CD14-positive monocyte (primary cell): ENCODE measurements at regions not wholly inside any gene's neighbourhood (a gene's known extent, or its start where the extent isn't known, plus 50 kb on each side); places are given as distances from the start of the nearest gene placed in this dataset.

Source experiments
- DNase-seq, 3 donors: peaks; one replicate each; pipeline ENCODE4 v3.0.0-alpha.2; 2011 to 2022
- H2AFZ ChIP-seq: 2 replicates; pipeline ENCODE4 v1.6.0; 2012; ENCODE audit warnings: mild to moderate bottlenecking, low read depth, low read length, inconsistent platforms; ENCODE audit not compliant: insufficient read depth, poor library complexity, severe bottlenecking
- H3K27ac ChIP-seq, 2 donors: 1 replicate in 1 of 2; 2 replicates in 1 of 2; pipeline ENCODE4 v1.5.1; 2012 to 2013; ENCODE audit warnings: low read length in 2 of 2, control low read depth in 1 of 2, inconsistent platforms in 1 of 2, low read depth in 1 of 2, mild to moderate bottlenecking in 1 of 2
- H3K27me3 ChIP-seq, 2 donors: one replicate each; pipeline versions ENCODE4 v1.6.0 to v1.6.1; 2011 to 2013; ENCODE audit warnings: low read length in 2 of 2; ENCODE audit not compliant: control insufficient read depth in 2 of 2, insufficient read depth in 2 of 2
- H3K36me3 ChIP-seq, 2 donors: replicated peaks in 1 of 2; 1 replicate in 1 of 2; 2 replicates in 1 of 2; pipeline versions ENCODE4 v1.5.1 to v1.6.1; 2012 to 2013; ENCODE audit warnings: low read length in 2 of 2, control low read depth in 1 of 2, inconsistent platforms in 1 of 2, mild to moderate bottlenecking in 1 of 2; ENCODE audit not compliant: insufficient read depth in 2 of 2, control insufficient read depth in 1 of 2
- H3K4me1 ChIP-seq, 2 donors: 1 replicate in 1 of 2; 2 replicates in 1 of 2; pipeline versions ENCODE4 v1.5.1 to v1.6.1; 2012 to 2013; ENCODE audit warnings: low read length in 2 of 2, control low read depth in 1 of 2, inconsistent platforms in 1 of 2, mild to moderate bottlenecking in 1 of 2, moderate library complexity in 1 of 2; ENCODE audit not compliant: insufficient read depth in 2 of 2, control insufficient read depth in 1 of 2
- H3K4me2 ChIP-seq: replicated peaks from 2 replicates; pipeline ENCODE3; 2012; ENCODE audit warnings: low read length, moderate library complexity, mild to moderate bottlenecking; ENCODE audit not compliant: poor library complexity, severe bottlenecking; ENCODE audit errors: extremely low read depth
- H3K4me3 ChIP-seq, 3 experiments: fragments of 200-600 bp in 1 of 3; sonication (generic) in 1 of 3; replicated peaks in 1 of 3; 1 replicate in 2 of 3; 2 replicates in 1 of 3; pipeline ENCODE4 v1.5.1; 2011 to 2013; ENCODE audit warnings: low read length in 3 of 3, mild to moderate bottlenecking in 3 of 3, control low read depth in 2 of 3, low read depth in 2 of 3, inconsistent platforms in 1 of 3, moderate library complexity in 1 of 3
- H3K79me2 ChIP-seq: 2 replicates; pipeline ENCODE4 v1.6.0; 2012; ENCODE audit warnings: mild to moderate bottlenecking, control low read depth, inconsistent platforms, low read length, moderate library complexity; ENCODE audit not compliant: insufficient read depth
- H3K9ac ChIP-seq: 2 replicates; pipeline ENCODE4 v1.6.0; 2017; ENCODE audit warnings: low read length, mild to moderate bottlenecking; ENCODE audit not compliant: insufficient read depth, poor library complexity, severe bottlenecking
- H3K9me3 ChIP-seq, 2 donors: replicated peaks in 1 of 2; 1 replicate in 1 of 2; 2 replicates in 1 of 2; pipeline versions ENCODE4 v1.5.1 to v1.6.1; 2012 to 2013; ENCODE audit warnings: low read length in 2 of 2, control low read depth in 1 of 2; ENCODE audit not compliant: control insufficient read depth in 1 of 2, insufficient read depth in 1 of 2
- H4K20me1 ChIP-seq: 2 replicates; pipeline ENCODE4 v1.6.0; 2012; ENCODE audit warnings: mild to moderate bottlenecking, low read length, control low read depth, moderate library complexity; ENCODE audit not compliant: insufficient read depth
- H3K27ac Mint-ChIP-seq, 7 donors: one replicate each; pipeline ENCODE4 v1.8.0; 2020; ENCODE audit warnings: mild to moderate bottlenecking in 7 of 7, mixed read lengths in 7 of 7, moderate library complexity in 6 of 7, inconsistent platforms in 2 of 7
- H3K27me3 Mint-ChIP-seq, 3 donors: one replicate each; pipeline ENCODE4 v1.8.0; 2021 to 2022; ENCODE audit warnings: low read depth in 3 of 3, mild to moderate bottlenecking in 3 of 3, mixed read lengths in 3 of 3, moderate library complexity in 3 of 3, inconsistent platforms in 1 of 3
- H3K36me3 Mint-ChIP-seq, 2 donors: one replicate each; pipeline ENCODE4 v1.8.0; 2020; ENCODE audit warnings: mixed read lengths in 2 of 2, inconsistent platforms in 1 of 2, mild to moderate bottlenecking in 1 of 2
- H3K4me1 Mint-ChIP-seq: one replicate; pipeline ENCODE4 v1.8.0; 2020; ENCODE audit warnings: mild to moderate bottlenecking, mixed read lengths
- H3K4me3 Mint-ChIP-seq, 2 donors: one replicate each; pipeline ENCODE4 v1.8.0; 2020; ENCODE audit warnings: mild to moderate bottlenecking in 2 of 2, mixed read lengths in 2 of 2, moderate library complexity in 1 of 2
- H3K9me3 Mint-ChIP-seq, 7 donors: one replicate each; pipeline ENCODE4 v1.8.0; 2020 to 2022; ENCODE audit warnings: mixed read lengths in 7 of 7, mild to moderate bottlenecking in 6 of 7, moderate library complexity in 6 of 7, inconsistent platforms in 2 of 7
- WGBS: methylation state at CpG from one replicate; pipeline ENCODE4 v1.1.5; 2013; ENCODE audit warnings: missing lambda C conversion rate; ENCODE audit not compliant: insufficient coverage; 5-methylcytosine and 5-hydroxymethylcytosine counted together
- intact Hi-C, 2 donors: fragments of 100-400 bp; cut with micrococcal nuclease; formaldehyde crosslinking; loops; one replicate each; pipeline versions ENCODE4 v1.15.0 to v1.15.1; 2023
- TF ChIP-seq, protein P1 (sequence below): fragments of 200-600 bp; IDR thresholded peaks from one replicate; pipeline ENCODE4 v1.8.0; 2022; ENCODE audit warnings: antibody characterized with exemption, mild to moderate bottlenecking

DNA sequence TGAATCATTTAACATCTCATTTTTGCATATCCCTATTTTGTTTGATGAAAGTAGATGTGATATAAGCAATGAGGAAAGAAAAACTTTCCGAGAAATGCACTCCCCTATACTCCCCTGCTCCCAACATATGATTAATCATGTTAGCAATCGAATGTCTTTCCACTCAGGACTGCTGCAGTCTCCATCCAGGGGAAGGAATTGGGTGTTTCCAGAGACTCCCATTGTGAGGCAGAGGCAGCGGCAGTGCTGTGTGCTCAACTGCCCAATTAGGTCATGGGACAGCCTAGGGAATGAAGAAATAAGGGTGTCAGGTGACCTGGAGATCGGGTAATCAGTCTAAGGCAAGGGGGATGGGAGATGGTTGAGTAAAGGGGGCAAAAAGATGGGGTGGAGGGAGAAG, 268.6 kb upstream of the MEIS2 start:
- Histone ChIP-seq H3K9ac (no peak overlapping the region), H3K27me3 (no peaks in the 10 kb centered on the region), H4K20me1 (no peaks in the 10 kb centered on the region), H3K36me3 (no peaks in the 10 kb centered on the region), H3K4me3 (no peak overlapping the region), H2AFZ (no peak overlapping the region), H3K9me3 (peaks cover 7 to 12% of the 10 kb centered on the region in 2 donors), H3K79me2 (no peaks in the 10 kb centered on the region), H3K4me2 (no peak overlapping the region), H3K27ac (no peak overlapping the region), H3K4me1 (no peaks in the 10 kb centered on the region)
- TF ChIP-seq, protein P1, sequence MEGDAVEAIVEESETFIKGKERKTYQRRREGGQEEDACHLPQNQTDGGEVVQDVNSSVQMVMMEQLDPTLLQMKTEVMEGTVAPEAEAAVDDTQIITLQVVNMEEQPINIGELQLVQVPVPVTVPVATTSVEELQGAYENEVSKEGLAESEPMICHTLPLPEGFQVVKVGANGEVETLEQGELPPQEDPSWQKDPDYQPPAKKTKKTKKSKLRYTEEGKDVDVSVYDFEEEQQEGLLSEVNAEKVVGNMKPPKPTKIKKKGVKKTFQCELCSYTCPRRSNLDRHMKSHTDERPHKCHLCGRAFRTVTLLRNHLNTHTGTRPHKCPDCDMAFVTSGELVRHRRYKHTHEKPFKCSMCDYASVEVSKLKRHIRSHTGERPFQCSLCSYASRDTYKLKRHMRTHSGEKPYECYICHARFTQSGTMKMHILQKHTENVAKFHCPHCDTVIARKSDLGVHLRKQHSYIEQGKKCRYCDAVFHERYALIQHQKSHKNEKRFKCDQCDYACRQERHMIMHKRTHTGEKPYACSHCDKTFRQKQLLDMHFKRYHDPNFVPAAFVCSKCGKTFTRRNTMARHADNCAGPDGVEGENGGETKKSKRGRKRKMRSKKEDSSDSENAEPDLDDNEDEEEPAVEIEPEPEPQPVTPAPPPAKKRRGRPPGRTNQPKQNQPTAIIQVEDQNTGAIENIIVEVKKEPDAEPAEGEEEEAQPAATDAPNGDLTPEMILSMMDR = no peak
- Mint-ChIP-seq H3K9me3 (peaks cover 0 to 17% (median 8%) of the 10 kb centered on the region in 7 donors), H3K27me3 (no peaks in the 10 kb centered on the region), H3K4me1 (no peaks in the 10 kb centered on the region), H3K27ac (no peak overlapping the region), H3K36me3 (no peaks in the 10 kb centered on the region), H3K4me3 (no peak overlapping the region)
- 91% methylated on average over 1 of the region's 4 CpGs for WGBS
- DNase-seq = no peak
- intact Hi-C loops = no loop called here

DNA sequence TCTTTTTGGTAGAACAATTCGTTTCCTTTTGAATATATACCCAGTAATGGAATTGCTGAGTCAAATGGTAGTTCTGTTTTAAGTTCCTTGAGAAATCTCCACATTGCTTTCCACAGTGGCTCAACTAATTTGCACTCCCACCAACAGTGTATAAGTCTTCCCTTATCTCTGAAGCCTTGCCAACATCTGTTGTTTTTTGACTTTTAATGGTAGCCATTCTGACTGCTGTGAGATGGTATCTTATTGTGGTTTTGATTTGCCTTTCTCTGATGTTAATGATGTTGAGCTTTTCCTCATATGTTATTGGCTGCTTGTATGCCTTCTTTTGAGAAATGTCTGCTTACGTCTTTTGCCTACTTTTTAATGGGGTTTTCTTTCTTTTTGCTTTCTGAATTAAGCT, 270.6 kb upstream of the MEIS2 start:
- Mint-ChIP-seq H3K4me3 (no peak overlapping the region), H3K9me3 (peaks cover 0 to 17% (median 7%) of the 10 kb centered on the region in 7 donors), H3K27me3 (no peaks in the 10 kb centered on the region), H3K36me3 (no peaks in the 10 kb centered on the region), H3K4me1 (no peaks in the 10 kb centered on the region), H3K27ac (no peak overlapping the region)
- no peaks in the 10 kb centered on the region for H3K4me1 ChIP-seq
- H3K4me2 ChIP-seq = no peak overlapping the region
- H3K27ac ChIP-seq = no peak overlapping the region
- H3K79me2 ChIP-seq = no peaks in the 10 kb centered on the region
- no peak for DNase-seq
- H3K9me3 ChIP-seq = peaks cover 3 to 15% of the 10 kb centered on the region in 2 donors
- H4K20me1 ChIP-seq = no peaks in the 10 kb centered on the region
- no peaks in the 10 kb centered on the region for H3K36me3 ChIP-seq
- no peak overlapping the region for H3K4me3 ChIP-seq
- TF ChIP-seq, protein P1 = no peak
- H3K9ac ChIP-seq = no peak overlapping the region
- WGBS = no CpG with 5 or more reads among the region's 2 CpGs
- no peak overlapping the region for H2AFZ ChIP-seq
- no peaks in the 10 kb centered on the region for H3K27me3 ChIP-seq
- intact Hi-C loops = no loop called here
